GM19455 (cell line): ENCODE measurements at regions not wholly inside any gene's neighbourhood (a gene's known extent, or its start where the extent isn't known, plus 50 kb on each side); places are given as distances from the start of the nearest gene placed in this dataset.
"Not testable (repeated sequence)": the region's sequence is repeated elsewhere in the genome, so short reads cannot be mapped to it uniquely, and the experiment has no call there.

Experiments used
- ATAC-seq: cut with Tn5 transposase; IDR thresholded peaks from one replicate; pipeline ENCODE4 v1.9.1; 2021; ENCODE audit not compliant: unreplicated experiment

GRCh38 chr5:17816944-17817343, 182.7 kb downstream of the TAF11L14 start:
- ATAC-seq, result no peak

- ATAC-seq, result no peak
Observed at GRCh38 chr5:17817990-17818389, 183.7 kb downstream of the TAF11L14 start.

GRCh38 chr5:17819783-17820182, 185.5 kb downstream of the TAF11L14 start:
- ATAC-seq, result no peak

- ATAC-seq, result no peak
Observed at GRCh38 chr5:17828681-17829080, 194.4 kb downstream of the TAF11L14 start.

- no peak for ATAC-seq
Observed at GRCh38 chr5:17829456-17829855, 195.2 kb downstream of the TAF11L14 start.

GRCh38 chr5:17831279-17831678, 197.0 kb downstream of the TAF11L14 start:
- ATAC-seq, result no peak

- ATAC-seq, result no peak
Observed at GRCh38 chr5:17832949-17833745, 198.9 kb downstream of the TAF11L14 start.

GRCh38 chr5:17837757-17838156, 203.5 kb downstream of the TAF11L14 start:
- no peak for ATAC-seq

- no peak for ATAC-seq
Observed at GRCh38 chr5:17838469-17838868, 204.2 kb downstream of the TAF11L14 start.

GRCh38 chr5:17839848-17840247, 205.6 kb downstream of the TAF11L14 start:
- no peak for ATAC-seq

GRCh38 chr5:17846496-17846895, 212.2 kb downstream of the TAF11L14 start:
- ATAC-seq, result no peak

GRCh38 chr5:17847286-17847685, 213.0 kb downstream of the TAF11L14 start:
- ATAC-seq, result no peak

GRCh38 chr5:17852111-17852510, 217.9 kb downstream of the TAF11L14 start:
- no peak for ATAC-seq

- no peak for ATAC-seq
Observed at GRCh38 chr5:17852740-17853139, 218.5 kb downstream of the TAF11L14 start.

GRCh38 chr5:17854901-17855300, 220.6 kb downstream of the TAF11L14 start:
- ATAC-seq, result no peak

- no peak for ATAC-seq
Observed at GRCh38 chr5:17860660-17861315, 226.5 kb downstream of the TAF11L14 start.

GRCh38 chr5:17864903-17865302, 230.6 kb downstream of the TAF11L14 start:
- not testable (repeated sequence) for ATAC-seq

- not testable (repeated sequence) for ATAC-seq
Observed at GRCh38 chr5:17865966-17866365, 231.7 kb downstream of the TAF11L14 start.

- ATAC-seq, result no peak
Observed at GRCh38 chr5:17872204-17872603, 237.9 kb downstream of the TAF11L14 start.

- no peak for ATAC-seq
Observed at GRCh38 chr5:17878541-17878940, 244.3 kb downstream of the TAF11L14 start.

GRCh38 chr5:17879276-17879675, 245.0 kb downstream of the TAF11L14 start:
- ATAC-seq, result no peak

- ATAC-seq, result no peak
Observed at GRCh38 chr5:17880869-17881268, 246.6 kb downstream of the TAF11L14 start.
